ENCODE measurements at regions not wholly inside any gene's neighbourhood (a gene's known extent, or its start where the extent isn't known, plus 50 kb on each side); places are given as distances from the start of the nearest gene placed in this dataset.

DNA sequence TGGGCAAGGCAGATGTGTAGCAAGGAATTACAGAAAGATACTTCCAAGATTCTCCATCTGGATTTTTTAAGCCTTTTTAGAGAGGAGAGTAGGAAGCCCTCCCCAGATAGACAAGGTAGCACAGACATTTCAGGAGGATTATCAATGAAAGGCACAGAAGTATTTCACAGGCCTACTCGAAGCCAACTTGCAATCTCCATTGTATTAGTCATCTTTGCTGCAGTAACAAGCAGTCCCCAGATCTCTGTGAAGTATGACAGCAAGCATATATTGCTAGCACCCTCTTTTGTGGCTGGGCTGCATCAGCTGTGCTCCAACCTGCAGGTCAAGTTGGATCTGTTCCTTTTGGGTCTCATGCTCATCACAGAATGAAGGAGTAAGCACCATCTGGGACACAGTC is 101.6 kb downstream of the MAF start:
- no peak overlapping the region for H3K4me2 ChIP-seq (ENCODE audit: control insufficient read depth, extremely low read depth, insufficient read depth, low read depth, low read length)
- H3K9ac ChIP-seq (ENCODE audit: control insufficient read depth, extremely low read depth, insufficient read depth, low read length) = no peak overlapping the region
- no peaks in the 10 kb centered on the region for H3K9me1 ChIP-seq (ENCODE audit: control insufficient read depth, extremely low read depth, insufficient read depth, low read length)
- H3K4me3 ChIP-seq (ENCODE audit: control insufficient read depth in 2 of 3, extremely low read depth in 1 of 3, insufficient read depth in 2 of 3, low read depth in 1 of 3, low read length in 3 of 3) = no peak overlapping the region
- H3K79me2 ChIP-seq (ENCODE audit: control insufficient read depth, insufficient read depth, low read length) = no peaks in the 10 kb centered on the region
- H3K9me3 ChIP-seq (ENCODE audit: control insufficient read depth, low read depth, low read length) = no peaks in the 10 kb centered on the region
- H3K27me3 ChIP-seq (ENCODE audit: control insufficient read depth, extremely low read depth, insufficient read depth, low read length) = no peaks in the 10 kb centered on the region
- TF ChIP-seq, protein P1, sequence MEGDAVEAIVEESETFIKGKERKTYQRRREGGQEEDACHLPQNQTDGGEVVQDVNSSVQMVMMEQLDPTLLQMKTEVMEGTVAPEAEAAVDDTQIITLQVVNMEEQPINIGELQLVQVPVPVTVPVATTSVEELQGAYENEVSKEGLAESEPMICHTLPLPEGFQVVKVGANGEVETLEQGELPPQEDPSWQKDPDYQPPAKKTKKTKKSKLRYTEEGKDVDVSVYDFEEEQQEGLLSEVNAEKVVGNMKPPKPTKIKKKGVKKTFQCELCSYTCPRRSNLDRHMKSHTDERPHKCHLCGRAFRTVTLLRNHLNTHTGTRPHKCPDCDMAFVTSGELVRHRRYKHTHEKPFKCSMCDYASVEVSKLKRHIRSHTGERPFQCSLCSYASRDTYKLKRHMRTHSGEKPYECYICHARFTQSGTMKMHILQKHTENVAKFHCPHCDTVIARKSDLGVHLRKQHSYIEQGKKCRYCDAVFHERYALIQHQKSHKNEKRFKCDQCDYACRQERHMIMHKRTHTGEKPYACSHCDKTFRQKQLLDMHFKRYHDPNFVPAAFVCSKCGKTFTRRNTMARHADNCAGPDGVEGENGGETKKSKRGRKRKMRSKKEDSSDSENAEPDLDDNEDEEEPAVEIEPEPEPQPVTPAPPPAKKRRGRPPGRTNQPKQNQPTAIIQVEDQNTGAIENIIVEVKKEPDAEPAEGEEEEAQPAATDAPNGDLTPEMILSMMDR (optimal IDR thresholded peaks at IDR 0.05 in 1 of 3, IDR thresholded peaks at IDR 0.05 in 1 of 3, conservative IDR thresholded peaks at IDR 0.05 in 1 of 3; ENCODE audit: extremely low read depth in 1 of 3, insufficient read depth in 2 of 3, low read length in 3 of 3) = no peak
- no peak for TF ChIP-seq EZH2 (IDR thresholded peaks at IDR 0.05; ENCODE audit: low read length)
- H2AFZ ChIP-seq (ENCODE audit: control insufficient read depth, low read length) = no peak overlapping the region
- no peak overlapping the region for H3K27ac ChIP-seq (ENCODE audit: control insufficient read depth, insufficient read depth, low read length)
- FAIRE-seq (no peak), DNase-seq (ENCODE audit: low read depth, low spot score) (no peak)
- H3K4me1 ChIP-seq (ENCODE audit: control insufficient read depth, extremely low read depth, insufficient read depth, low read length) = no peaks in the 10 kb centered on the region
- no peaks in the 10 kb centered on the region for H4K20me1 ChIP-seq (ENCODE audit: control insufficient read depth, extremely low read depth, insufficient read depth, low read length)
- no peaks in the 10 kb centered on the region for H3K36me3 ChIP-seq (ENCODE audit: control insufficient read depth in 2 of 2, extremely low read depth in 1 of 2, insufficient read depth in 2 of 2, low read length in 2 of 2)
- dilution Hi-C loops (cut with MboI; ENCODE audit: extremely low pct_ligation_motif_present, low sequenced_read_pairs) = no loop called here

DNA sequence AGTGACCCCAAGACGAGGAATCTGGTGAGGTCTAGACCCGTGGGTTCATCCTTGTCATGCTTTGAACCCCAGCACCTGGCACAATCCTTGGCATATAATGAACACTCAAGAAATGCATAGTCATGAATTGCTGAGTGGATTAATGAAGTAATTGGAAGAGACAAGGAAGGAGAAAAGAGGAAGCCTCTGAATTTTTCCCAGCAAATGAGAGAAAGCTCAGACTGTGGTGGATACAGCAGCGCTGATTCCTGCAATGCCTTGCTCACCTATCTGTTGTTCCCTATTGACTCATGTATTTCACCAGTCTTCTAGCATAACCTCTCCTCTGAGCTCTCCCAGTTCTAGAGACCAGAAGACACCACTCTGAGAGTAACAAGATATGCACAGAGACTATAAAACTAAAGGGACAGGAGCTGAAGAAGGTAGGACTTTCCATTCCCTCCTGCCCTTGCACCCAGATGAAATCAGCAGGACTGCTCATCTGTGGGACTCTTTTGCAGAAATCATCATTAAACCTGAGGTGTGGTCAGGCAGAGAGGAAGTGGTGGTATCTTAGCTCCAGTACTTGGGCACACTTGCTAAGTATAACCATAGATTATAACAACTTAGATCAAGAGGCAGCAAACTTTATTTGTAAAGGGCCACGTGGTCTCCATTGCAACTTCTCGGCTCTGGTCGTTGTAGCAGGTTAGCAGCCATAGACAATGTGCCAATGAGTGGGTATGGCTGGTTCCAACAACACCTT is 102.8 kb downstream of the MAF start:
- H3K4me2 ChIP-seq (ENCODE audit: control insufficient read depth, extremely low read depth, insufficient read depth, low read depth, low read length) = no peak overlapping the region
- H3K27me3 ChIP-seq (ENCODE audit: control insufficient read depth, extremely low read depth, insufficient read depth, low read length) = no peaks in the 10 kb centered on the region
- no peaks in the 10 kb centered on the region for H3K79me2 ChIP-seq (ENCODE audit: control insufficient read depth, insufficient read depth, low read length)
- H3K9ac ChIP-seq (ENCODE audit: control insufficient read depth, extremely low read depth, insufficient read depth, low read length) = no peak overlapping the region
- H3K9me3 ChIP-seq (ENCODE audit: control insufficient read depth, low read depth, low read length) = no peaks in the 10 kb centered on the region
- dilution Hi-C loops (cut with MboI; ENCODE audit: extremely low pct_ligation_motif_present, low sequenced_read_pairs) = no loop called here
- no peaks in the 10 kb centered on the region for H3K9me1 ChIP-seq (ENCODE audit: control insufficient read depth, extremely low read depth, insufficient read depth, low read length)
- no peak overlapping the region for H2AFZ ChIP-seq (ENCODE audit: control insufficient read depth, low read length)
- no peak for TF ChIP-seq EZH2 (IDR thresholded peaks at IDR 0.05; ENCODE audit: low read length)
- TF ChIP-seq, protein P1 (optimal IDR thresholded peaks at IDR 0.05 in 1 of 3, IDR thresholded peaks at IDR 0.05 in 1 of 3, conservative IDR thresholded peaks at IDR 0.05 in 1 of 3; ENCODE audit: extremely low read depth in 1 of 3, insufficient read depth in 2 of 3, low read length in 3 of 3) = no peak
- no peak overlapping the region for H3K27ac ChIP-seq (ENCODE audit: control insufficient read depth, insufficient read depth, low read length)
- FAIRE-seq (no peak), DNase-seq (ENCODE audit: low read depth, low spot score) (no peak)
- H3K4me1 ChIP-seq (ENCODE audit: control insufficient read depth, extremely low read depth, insufficient read depth, low read length) = no peaks in the 10 kb centered on the region
- H4K20me1 ChIP-seq (ENCODE audit: control insufficient read depth, extremely low read depth, insufficient read depth, low read length) = no peaks in the 10 kb centered on the region
- no peaks in the 10 kb centered on the region for H3K36me3 ChIP-seq (ENCODE audit: control insufficient read depth in 2 of 2, extremely low read depth in 1 of 2, insufficient read depth in 2 of 2, low read length in 2 of 2)
- H3K4me3 ChIP-seq (ENCODE audit: control insufficient read depth in 2 of 3, extremely low read depth in 1 of 3, insufficient read depth in 2 of 3, low read depth in 1 of 3, low read length in 3 of 3) = no peak overlapping the region

Measured in keratinocyte (primary cell).